Activated CD4-positive, alpha-beta T cell treated with anti-CD3 and anti-CD28 coated beads, Interleukin-2, Interleukin-4, amounts not matched to agents 100 ng/mL and 50 ng/mL, durations not matched to agents 16 hours and 8 hours (primary cell): ENCODE measurements at regions not wholly inside any gene's neighbourhood (a gene's known extent, or its start where the extent isn't known, plus 50 kb on each side); places are given as distances from the start of the nearest gene placed in this dataset.

Experiments
- DNase-seq: peaks from one replicate; pipeline ENCODE4 v3.0.0-alpha.2; 2020; ENCODE audit warnings: low spot score

DNA sequence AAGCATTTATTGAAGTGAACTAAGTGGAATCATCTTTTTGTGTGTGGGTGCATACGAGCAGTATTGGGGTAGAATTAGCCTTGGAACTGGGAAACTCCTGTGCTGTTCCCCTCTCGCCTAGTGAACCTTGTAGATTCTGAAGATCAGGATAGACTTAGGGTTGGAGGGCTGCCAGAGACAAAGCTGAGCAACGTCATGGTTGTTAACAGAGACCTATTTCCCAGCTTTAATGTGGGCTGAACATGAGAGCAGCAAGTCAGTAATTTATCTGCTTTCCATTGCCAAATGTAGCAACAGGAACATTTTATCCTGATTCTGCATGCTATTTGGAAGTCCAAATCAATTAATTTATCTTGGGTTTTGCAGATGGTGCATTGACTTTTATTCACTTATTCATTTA lies 246.6 kb downstream of the IL20RB start:
- no peak for DNase-seq

GRCh38 chr3:137205394-137206045 lies 247.7 kb downstream of the IL20RB start:
- DNase-seq = no peak

DNA sequence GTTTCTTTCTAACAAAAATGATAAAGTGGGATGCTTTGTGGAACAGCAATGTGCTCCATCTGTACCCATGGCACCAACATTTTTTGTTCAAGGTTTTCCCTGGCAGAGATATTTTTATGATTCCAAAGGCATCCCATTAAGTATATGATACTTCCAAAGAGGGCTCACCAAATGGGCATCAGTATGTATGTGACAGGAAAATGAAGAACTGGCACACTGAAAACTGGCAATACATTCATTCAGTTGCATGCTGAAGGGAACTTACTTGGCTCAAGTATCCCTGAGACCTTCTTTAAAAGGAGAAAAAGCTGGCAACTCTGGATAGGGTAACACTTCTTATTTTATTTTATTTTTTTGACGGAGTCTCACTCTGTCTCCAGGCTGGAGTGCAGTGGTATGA lies 249.8 kb downstream of the IL20RB start:
- no peak for DNase-seq

DNA sequence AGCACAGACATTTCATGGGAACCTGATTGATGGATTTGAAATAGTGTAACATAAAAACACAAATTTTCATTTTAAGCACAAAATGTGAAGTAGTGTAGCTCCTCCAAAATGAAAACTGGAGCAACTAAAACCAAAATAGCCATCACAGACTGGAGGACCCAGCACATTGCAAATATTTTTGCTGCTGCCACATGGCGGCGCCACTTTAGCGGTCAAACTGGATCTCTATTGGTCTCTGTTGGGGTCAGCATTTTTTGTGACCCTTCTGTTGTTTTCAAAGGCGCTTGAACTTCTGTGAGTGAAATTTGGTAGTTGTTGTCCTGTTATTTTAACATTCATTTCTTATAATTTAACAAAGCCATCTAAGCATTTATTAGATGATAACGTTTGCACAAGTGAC lies 259.9 kb downstream of the IL20RB start:
- DNase-seq = no peak

DNA sequence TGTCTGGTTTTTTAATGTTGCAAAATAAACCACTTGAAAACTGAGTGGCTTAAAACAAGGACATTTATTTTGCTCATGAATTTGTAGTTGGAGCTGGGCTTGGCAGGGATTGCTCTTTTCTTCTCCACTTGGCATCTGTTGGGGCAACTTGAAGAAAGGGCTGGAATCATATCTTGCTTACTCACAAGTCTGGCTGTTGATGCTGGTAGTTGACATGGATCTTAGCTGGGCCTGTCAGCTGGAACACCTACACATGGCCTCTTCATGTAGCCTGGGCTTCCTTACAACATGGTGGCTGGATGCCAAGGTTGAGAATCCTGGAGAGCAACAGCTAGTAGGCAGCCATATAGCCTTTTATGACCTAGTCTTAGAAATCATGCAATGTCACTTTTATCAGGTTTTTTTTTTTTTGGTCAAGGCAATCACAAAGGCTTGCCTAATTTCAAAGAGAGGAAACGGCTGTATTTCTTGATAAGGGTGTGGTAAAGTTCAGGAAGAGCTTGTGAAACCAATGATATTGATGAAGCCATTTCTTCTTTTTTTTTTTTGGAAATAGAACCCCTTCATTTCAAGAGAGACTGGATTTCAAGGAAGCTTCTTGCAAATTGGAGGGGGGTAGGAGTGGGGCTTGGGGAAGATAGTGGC lies 262.1 kb downstream of the IL20RB start:
- DNase-seq = no peak

GRCh38 chr3:137222736-137223225 lies 265.0 kb downstream of the IL20RB start:
- DNase-seq = no peak

DNA sequence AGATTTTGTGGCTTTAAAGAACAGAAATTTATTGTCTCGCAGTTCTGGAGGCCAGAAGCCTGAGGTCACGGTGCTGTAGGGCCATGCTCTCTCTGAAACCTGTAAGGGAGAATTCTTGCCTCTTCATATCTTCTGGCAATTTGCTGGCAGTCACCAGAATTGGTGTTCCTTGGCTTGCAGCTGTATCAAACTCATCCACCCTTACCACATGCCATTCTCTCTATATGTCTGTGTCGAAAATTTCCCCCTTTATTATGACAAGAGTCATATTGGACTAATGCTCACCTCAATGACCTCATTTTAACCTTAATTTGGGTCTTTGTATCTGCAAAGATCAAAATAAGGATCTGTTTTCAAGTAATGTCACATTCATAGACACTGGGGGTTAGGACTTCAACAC lies 266.7 kb downstream of the IL20RB start:
- DNase-seq = no peak

DNA sequence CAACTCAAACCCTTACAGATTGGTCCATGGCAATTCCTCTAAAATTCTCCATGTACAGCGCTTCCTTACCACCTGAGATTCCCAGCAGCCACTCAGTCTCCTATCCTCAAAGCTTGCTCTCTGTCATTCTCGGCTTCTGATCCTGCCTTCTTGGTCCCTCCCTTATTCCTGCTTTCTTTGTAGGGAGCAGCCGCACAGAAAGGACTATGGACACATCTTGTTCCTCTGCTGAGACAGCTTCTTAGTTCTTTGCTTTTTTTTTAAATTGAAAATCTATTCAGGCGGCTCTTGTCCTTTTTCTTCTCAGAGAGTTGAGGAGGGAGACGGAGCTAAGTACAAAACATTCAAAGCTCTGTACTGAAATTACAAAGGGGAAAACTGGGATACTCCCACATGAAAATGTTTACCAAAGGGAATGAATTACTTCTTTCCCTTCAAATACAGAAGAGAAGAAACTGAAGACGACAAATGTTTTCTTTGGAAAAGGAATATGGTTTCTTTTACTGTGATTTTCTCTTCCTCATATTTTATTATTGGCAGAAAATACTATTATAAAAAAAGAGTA lies 285.1 kb downstream of the IL20RB start:
- no peak for DNase-seq

DNA sequence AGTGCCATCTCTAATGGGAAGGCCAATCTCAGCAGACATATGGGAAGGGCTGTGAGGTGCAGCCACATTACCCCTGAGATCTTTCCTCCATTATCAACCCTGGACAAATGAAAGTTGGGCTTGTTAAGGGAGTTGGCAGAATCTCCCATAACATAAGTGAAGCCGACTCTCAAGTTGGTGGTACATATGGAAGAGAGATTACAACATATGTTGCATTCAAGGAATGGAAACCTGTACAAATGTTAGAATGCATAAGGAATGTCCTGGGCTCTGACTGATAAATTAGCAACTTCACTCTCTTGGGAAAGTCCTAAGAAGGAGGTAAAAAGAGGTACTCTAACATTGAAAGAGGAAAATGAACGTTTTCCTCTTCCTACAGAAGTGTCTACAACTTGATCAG lies 288.7 kb downstream of the IL20RB start:
- no peak for DNase-seq

- DNase-seq = no peak
These were observed 291.6 kb downstream of the IL20RB start for GRCh38 chr3:137249311-137249940.

DNA sequence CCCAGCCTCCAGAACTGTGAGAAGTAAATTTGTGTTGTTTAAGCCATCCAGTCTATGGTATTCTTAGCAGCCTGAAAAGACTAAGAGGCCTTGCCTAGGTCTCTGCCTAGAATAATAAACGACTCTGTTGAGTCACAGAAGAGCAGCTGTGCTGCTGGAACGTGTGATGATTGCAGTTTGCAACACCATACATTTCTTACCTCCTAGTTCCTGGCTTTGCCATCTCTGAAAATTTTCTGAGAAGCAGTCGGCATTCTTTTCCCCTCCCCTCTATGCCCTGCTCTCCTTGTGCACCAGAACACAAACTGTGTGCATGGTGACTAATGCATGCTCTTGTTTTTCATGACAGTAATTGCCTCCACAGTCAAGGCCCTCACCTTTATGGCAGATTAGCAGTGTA lies 301.3 kb downstream of the IL20RB start:
- DNase-seq = no peak

- no peak for DNase-seq
These were observed 301.9 kb downstream of the IL20RB start for GRCh38 chr3:137259701-137260100.

DNA sequence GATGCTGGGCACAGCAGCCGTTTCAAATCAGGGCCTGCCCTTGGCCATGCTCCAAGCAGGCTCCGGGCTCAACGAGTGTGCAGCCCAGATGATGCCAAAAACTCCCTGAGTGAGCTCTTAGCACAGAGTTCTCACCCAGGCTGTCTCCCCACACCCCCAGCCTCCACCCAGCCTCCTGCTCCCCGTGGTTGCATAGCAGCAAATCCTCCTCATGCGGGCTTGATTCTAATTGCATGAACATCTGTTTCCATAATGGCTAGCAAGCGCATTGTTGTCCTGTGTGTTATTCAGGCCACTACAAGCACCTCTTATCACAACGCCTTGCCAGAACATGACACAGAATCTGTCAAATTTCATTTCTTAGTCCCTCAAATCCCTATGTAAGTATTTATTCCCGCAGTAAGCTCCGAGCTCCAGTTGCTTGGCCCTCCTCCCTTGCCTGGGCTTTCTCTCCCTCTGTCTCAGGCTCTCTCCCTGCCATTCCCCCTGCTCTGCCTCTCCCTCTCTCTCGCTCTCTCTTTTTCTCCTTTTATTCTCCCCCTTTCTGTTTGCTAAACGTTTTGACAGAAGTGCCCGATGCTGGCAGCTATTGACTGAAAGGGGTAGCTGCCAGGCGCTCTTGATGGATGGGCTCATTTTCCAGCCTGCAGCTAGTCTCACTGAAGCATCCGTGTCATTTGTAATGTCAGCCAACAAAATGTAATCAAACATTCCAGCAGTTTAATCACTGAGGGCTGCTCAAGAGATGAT lies 306.5 kb downstream of the IL20RB start:
- DNase-seq = no peak

GRCh38 chr3:137264843-137265330 lies 307.1 kb downstream of the IL20RB start:
- no peak for DNase-seq

GRCh38 chr3:137282871-137283270 lies 325.1 kb downstream of the IL20RB start:
- DNase-seq = no peak

GRCh38 chr3:137285924-137286323 lies 328.1 kb downstream of the IL20RB start:
- no peak for DNase-seq

DNA sequence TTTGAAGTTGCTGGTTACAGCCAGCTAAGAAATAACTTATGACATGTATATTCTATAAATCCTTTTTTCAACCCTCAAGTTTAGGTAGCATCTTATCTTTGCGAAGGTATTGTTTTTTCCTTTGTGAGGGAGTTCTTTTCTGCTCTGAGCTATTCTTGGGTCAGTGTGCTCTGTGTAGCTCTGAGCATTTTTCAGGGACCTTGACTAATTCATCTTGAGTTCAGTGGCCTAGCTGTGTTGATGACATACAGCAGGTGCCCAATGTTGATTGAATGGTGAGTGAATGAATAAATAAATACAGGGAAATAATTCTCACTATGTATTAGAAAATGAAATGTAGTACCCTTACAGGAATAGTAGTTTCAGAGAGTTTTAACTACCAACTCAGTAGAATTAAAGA lies 335.3 kb downstream of the IL20RB start:
- DNase-seq = no peak

DNA sequence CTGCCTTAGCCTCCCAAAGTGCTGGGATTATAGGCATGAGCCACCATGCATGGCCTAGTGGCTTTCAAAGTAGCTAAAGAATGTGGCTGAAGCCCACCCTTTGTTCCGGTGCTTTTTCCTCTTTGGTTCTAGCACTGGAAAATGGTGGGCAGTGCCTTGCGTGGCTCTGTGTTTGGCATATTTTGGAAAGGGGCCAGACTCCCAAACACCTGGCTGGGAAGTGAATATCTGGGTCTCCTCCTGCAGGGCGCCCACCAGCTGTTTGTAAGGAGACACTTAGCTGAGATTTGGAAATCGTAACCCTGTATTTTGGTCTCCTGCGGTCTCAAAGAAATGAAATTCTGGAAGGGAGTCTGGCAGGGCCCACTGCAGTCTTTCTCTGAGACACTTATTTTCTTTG lies 336.4 kb downstream of the IL20RB start:
- no peak for DNase-seq

- no peak for DNase-seq
These were observed 337.1 kb downstream of the IL20RB start for GRCh38 chr3:137294839-137295238.

DNA sequence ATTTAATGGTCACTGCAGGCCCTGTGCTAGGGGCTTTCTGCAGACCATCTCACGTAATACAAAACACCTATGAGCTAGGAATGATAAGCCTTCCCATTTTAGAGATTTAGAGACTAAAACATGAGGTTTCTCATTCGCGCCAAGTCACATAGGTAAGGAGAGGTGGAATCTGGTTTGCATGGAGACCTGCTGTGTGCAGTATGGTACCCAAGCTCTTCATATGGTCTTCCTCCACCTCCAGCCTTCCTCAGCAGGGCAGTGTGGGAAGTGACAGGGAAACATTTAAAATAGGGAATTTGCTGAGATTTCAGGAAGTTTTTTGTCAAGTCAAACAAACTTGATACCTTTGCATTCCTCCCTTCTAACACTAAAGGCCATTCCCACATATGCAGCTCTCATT lies 337.6 kb downstream of the IL20RB start:
- DNase-seq = no peak

- DNase-seq = no peak
These were observed 338.3 kb downstream of the IL20RB start for GRCh38 chr3:137296116-137296515.

- DNase-seq = no peak
These were observed 340.0 kb downstream of the IL20RB start for GRCh38 chr3:137297770-137298169.
